ENCODE measurements at regions not wholly inside any gene's neighbourhood (a gene's known extent, or its start where the extent isn't known, plus 50 kb on each side); places are given as distances from the start of the nearest gene placed in this dataset.
"Not testable (repeated sequence)": the region's sequence is repeated elsewhere in the genome, so short reads cannot be mapped to it uniquely, and the experiment has no call there.

- H3K4me3 ChIP-seq (ENCODE audit: low read depth, low read length): no peak overlapping the region
- TF ChIP-seq CTCF (IDR thresholded peaks at IDR 0.05; ENCODE audit: borderline replicate concordance, insufficient read depth, low read depth, low read length): no peak
Measured at GRCh38 chr15:69767191-69767590, 314.6 kb downstream of the RPLP1 start.

DNA sequence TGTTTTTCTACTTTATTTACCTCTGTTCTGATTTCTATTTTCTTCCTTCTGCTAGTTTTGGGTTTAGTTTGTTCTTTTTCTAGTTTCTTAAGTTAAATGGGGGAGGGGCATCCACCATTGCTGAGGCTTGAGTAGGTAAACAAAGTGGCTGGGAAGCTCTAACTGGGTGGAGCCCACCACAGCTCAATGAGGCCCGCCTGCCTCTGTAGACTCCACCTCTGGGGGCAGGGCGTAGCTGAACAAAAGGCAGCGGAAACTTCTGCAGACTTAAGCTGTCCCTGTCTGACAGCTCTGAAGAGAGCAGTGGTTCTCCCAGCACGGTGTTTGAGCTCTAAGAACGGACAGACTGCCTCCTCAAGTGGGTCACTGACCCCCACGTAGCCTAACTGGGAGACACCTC is 316.7 kb downstream of the RPLP1 start:
- not testable (repeated sequence) for H3K4me3 ChIP-seq (ENCODE audit: low read depth, low read length)

- H3K4me3 ChIP-seq (ENCODE audit: low read depth, low read length): not testable (repeated sequence)
Measured at GRCh38 chr15:69774258-69774657, 321.6 kb downstream of the RPLP1 start.

DNA sequence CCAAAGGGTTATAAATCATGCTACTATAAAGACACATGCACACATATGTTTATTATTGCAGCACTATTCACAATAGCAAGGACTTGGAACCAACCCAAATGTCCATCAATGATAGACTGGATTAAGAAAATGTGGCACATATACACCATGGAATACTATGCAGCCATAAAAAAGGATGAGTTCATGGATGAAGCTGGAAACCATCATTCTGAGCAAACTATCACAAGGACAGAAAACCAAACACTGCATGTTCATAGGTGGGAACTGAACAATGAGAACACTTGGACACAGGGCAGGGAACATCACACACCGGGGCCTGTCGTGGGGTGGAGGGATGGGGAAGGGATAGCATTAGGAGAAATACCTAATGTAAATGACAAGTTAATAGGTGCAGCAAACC is 322.1 kb downstream of the RPLP1 start:
- H3K4me3 ChIP-seq (ENCODE audit: low read depth, low read length): not testable (repeated sequence)

DNA sequence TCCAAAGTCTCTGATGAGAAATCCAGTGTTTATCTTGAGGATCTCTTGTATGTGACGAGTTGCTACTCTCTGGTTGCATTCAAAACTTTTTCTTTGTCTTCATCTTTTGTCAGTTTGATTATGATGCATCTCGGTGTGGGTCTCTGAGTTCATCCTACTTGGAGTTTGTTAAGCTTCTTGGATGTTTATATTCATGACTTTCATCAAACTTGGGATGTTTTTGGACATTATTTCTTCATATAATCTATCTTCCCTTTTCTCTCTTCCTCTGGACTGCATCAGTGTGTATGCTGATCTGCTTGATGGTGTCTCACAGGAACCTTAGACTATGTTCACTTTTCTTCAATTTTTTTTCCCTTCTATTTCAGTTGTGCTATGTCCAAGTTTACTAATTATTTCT is 320.4 kb downstream of the TLE3 start:
- TF ChIP-seq CTCF (IDR thresholded peaks at IDR 0.05; ENCODE audit: borderline replicate concordance, insufficient read depth, low read depth, low read length): no peak
- no peak overlapping the region for H3K4me3 ChIP-seq (ENCODE audit: low read depth, low read length)

GRCh38 chr15:69780374-69780773 is 317.3 kb downstream of the TLE3 start:
- no peak overlapping the region for H3K4me3 ChIP-seq (ENCODE audit: low read depth, low read length)
- TF ChIP-seq CTCF (IDR thresholded peaks at IDR 0.05; ENCODE audit: borderline replicate concordance, insufficient read depth, low read depth, low read length): no peak

- no peak for TF ChIP-seq CTCF (IDR thresholded peaks at IDR 0.05; ENCODE audit: borderline replicate concordance, insufficient read depth, low read depth, low read length)
- no peak overlapping the region for H3K4me3 ChIP-seq (ENCODE audit: low read depth, low read length)
Measured at GRCh38 chr15:69780981-69781380, 316.7 kb downstream of the TLE3 start.

DNA sequence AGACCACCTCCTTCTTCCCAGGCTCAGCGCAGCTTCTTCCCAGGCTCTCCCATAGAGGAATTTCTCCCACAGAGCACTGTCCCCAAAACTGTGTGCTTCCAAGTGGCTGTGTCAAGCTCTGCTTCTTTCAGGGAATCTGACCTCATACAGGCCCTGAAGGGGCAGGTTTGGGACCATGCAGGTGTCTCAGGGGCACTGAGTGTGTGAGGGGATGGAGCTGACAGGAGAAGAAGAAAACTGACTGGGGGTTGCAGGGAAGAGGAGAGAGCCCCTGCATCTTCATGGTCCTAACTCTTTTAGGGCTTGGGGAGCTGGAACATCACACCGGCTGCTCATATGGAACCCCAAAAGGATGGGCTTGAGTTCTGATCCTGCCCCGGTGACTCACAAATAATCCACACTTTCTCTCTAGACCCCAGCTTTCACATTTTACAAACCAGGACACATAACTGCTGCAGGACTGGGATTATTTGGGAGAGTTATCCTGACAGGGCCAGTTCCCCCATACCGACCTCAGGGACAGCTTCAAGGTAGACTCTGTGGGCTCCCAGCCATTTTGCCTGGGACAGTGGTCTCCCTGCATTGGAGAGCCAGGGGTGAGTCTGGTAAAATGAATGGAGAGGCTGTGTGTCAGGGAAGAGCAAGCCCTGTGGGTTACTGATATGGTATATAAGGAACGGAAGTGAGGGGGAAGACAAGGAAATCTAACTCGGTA is 316.1 kb downstream of the TLE3 start:
- TF ChIP-seq CTCF (IDR thresholded peaks at IDR 0.05; ENCODE audit: borderline replicate concordance, insufficient read depth, low read depth, low read length): no peak
- no peak overlapping the region for H3K4me3 ChIP-seq (ENCODE audit: low read depth, low read length)

DNA sequence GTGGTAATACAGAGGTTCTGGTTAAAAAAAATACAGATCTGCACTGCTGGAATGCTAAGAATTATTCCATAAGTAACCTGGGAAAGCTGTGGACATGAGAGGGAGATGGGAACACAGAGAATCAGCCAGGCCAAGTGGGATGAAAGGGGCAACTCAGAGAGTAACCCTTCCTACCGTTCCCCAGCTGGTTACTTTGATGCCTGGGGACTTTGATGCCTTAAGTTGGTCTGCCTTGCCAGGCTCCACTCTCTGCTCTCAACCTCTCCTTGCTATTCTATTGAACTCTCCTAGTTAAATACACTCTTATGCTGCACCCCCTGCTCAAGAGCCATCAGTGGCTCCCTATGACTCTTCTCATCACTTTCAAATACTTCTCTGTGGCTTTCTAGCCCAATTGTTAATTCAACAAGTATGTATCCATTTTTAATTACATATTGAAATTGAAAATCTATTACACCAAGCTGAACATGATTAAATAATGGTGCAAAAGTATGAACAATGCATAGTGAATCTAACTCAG is 315.5 kb downstream of the TLE3 start:
- TF ChIP-seq CTCF (IDR thresholded peaks at IDR 0.05; ENCODE audit: borderline replicate concordance, insufficient read depth, low read depth, low read length): no peak
- H3K4me3 ChIP-seq (ENCODE audit: low read depth, low read length): no peak overlapping the region
